Activated T-cell treated with anti-CD3 and anti-CD28 coated beads, Interleukin-2, amount 50 U/mL, for 72 hours (primary cell): ENCODE measurements at regions not wholly inside any gene's neighbourhood (a gene's known extent, or its start where the extent isn't known, plus 50 kb on each side); places are given as distances from the start of the nearest gene placed in this dataset.
"Not testable (repeated sequence)": the region's sequence is repeated elsewhere in the genome, so short reads cannot be mapped to it uniquely, and the experiment has no call there.

Source experiments
- ATAC-seq, 2 donors: fragments of 150-1000 bp; cut with Tn5 transposase; replicated peaks in 1 of 2; 2 replicates each; pipeline ENCODE4 v1.10.0; 2021; ENCODE audit warnings: moderate library complexity in 2 of 2, mild to moderate bottlenecking in 1 of 2
- DNase-seq, 2 donors: peaks; one replicate each; pipeline ENCODE4 v3.0.0; 2021 to 2022; ENCODE audit warnings: mixed read lengths in 1 of 2
- H3K27ac Mint-ChIP-seq: one replicate; pipeline ENCODE4 v1.8.0; 2022; ENCODE audit warnings: mild to moderate bottlenecking, moderate library complexity, mixed read lengths
- H3K27me3 Mint-ChIP-seq: one replicate; pipeline ENCODE4 v1.8.0; 2022; ENCODE audit warnings: low read depth, mixed read lengths
- H3K36me3 Mint-ChIP-seq, 2 donors: one replicate each; pipeline ENCODE4 v1.8.0; 2022; ENCODE audit warnings: mixed read lengths in 2 of 2, mild to moderate bottlenecking in 1 of 2; ENCODE audit not compliant: insufficient read depth in 2 of 2
- H3K4me1 Mint-ChIP-seq: one replicate; pipeline ENCODE4 v1.8.0; 2022; ENCODE audit warnings: low read depth, mixed read lengths
- H3K4me3 Mint-ChIP-seq, 2 donors: one replicate each; pipeline ENCODE4 v1.8.0; 2022; ENCODE audit warnings: mild to moderate bottlenecking in 2 of 2, mixed read lengths in 2 of 2, moderate library complexity in 2 of 2
- H3K9me3 Mint-ChIP-seq, 2 donors: one replicate each; pipeline ENCODE4 v1.8.0; 2022; ENCODE audit warnings: mixed read lengths in 2 of 2

GRCh38 chr10:25858076-25858475 is 76.0 kb upstream of the MYO3A start:
- no peak overlapping the region for H3K4me3 Mint-ChIP-seq
- H3K27me3 Mint-ChIP-seq: no peaks in the 10 kb centered on the region
- ATAC-seq (no peak), DNase-seq (no peak)
- H3K36me3 Mint-ChIP-seq: peaks cover 0 to 1% of the 10 kb centered on the region in 2 donors
- H3K27ac Mint-ChIP-seq: no peak overlapping the region
- H3K4me1 Mint-ChIP-seq: no peaks in the 10 kb centered on the region
- peaks cover 0 to 3% of the 10 kb centered on the region in 2 donors for H3K9me3 Mint-ChIP-seq

- Mint-ChIP-seq H3K4me1 (no peaks in the 10 kb centered on the region), H3K4me3 (no peak overlapping the region), H3K27me3 (no peaks in the 10 kb centered on the region), H3K27ac (no peak overlapping the region), H3K36me3 (peaks cover 2 to 3% of the 10 kb centered on the region in 2 donors), H3K9me3 (peaks cover 3 to 6% of the 10 kb centered on the region in 2 donors)
- no peak for DNase-seq
- no peak for ATAC-seq
These were observed 68.8 kb upstream of the MYO3A start for GRCh38 chr10:25865267-25865666.

- peaks cover 2% of the 10 kb centered on the region in 2 donors for H3K36me3 Mint-ChIP-seq
- peak in 1 of 2 donors; percentile 39 for ATAC-seq
- no peak overlapping the region for H3K4me3 Mint-ChIP-seq
- peaks cover 3 to 8% of the 10 kb centered on the region in 2 donors for H3K9me3 Mint-ChIP-seq
- H3K4me1 Mint-ChIP-seq: no peaks in the 10 kb centered on the region
- H3K27ac Mint-ChIP-seq: no peak overlapping the region
- H3K27me3 Mint-ChIP-seq: peaks cover 5% of the 10 kb centered on the region
- no peak for DNase-seq
These were observed 66.7 kb upstream of the MYO3A start for GRCh38 chr10:25867321-25867720.

GRCh38 chr10:25869067-25869591 is 64.9 kb upstream of the MYO3A start:
- ATAC-seq: no peak
- DNase-seq: no peak
- Mint-ChIP-seq H3K27ac (no peak overlapping the region), H3K9me3 (peaks cover 3 to 8% of the 10 kb centered on the region in 2 donors), H3K4me1 (no peaks in the 10 kb centered on the region), H3K36me3 (peaks cover 2% of the 10 kb centered on the region in 2 donors), H3K4me3 (no peak overlapping the region), H3K27me3 (peaks cover 10% of the 10 kb centered on the region)

- no peak for ATAC-seq
- no peak for DNase-seq
- Mint-ChIP-seq H3K9me3 (peaks cover 0 to 5% of the 10 kb centered on the region in 2 donors), H3K36me3 (no peaks in the 10 kb centered on the region), H3K4me3 (no peak overlapping the region), H3K27ac (no peak overlapping the region), H3K27me3 (peaks cover 12% of the 10 kb centered on the region), H3K4me1 (no peaks in the 10 kb centered on the region)
These were observed 64.4 kb upstream of the MYO3A start for GRCh38 chr10:25869609-25870008.

- not testable (repeated sequence) for H3K4me3 Mint-ChIP-seq, H3K36me3 Mint-ChIP-seq, H3K27ac Mint-ChIP-seq, H3K9me3 Mint-ChIP-seq, ATAC-seq, H3K4me1 Mint-ChIP-seq, DNase-seq
- peaks cover 14% of the 10 kb centered on the region for H3K27me3 Mint-ChIP-seq
These were observed 59.6 kb upstream of the MYO3A start for GRCh38 chr10:25874402-25874801.

GRCh38 chr10:25875556-25876165 is 58.4 kb upstream of the MYO3A start:
- Mint-ChIP-seq H3K27ac (no peak overlapping the region), H3K36me3 (no peaks in the 10 kb centered on the region), H3K27me3 (peaks cover 20% of the 10 kb centered on the region), H3K4me1 (no peaks in the 10 kb centered on the region), H3K9me3 (peaks cover 0 to 5% of the 10 kb centered on the region in 2 donors), H3K4me3 (no peak overlapping the region)
- DNase-seq (peak; percentile 60 to 73), ATAC-seq (peak in 1 of 2 donors; percentile 40)

GRCh38 chr10:25877296-25877695 is 56.7 kb upstream of the MYO3A start:
- H3K27ac Mint-ChIP-seq: no peak overlapping the region
- H3K36me3 Mint-ChIP-seq: no peaks in the 10 kb centered on the region
- DNase-seq: no peak
- H3K4me3 Mint-ChIP-seq: no peak overlapping the region
- no peaks in the 10 kb centered on the region for H3K9me3 Mint-ChIP-seq
- no peak for ATAC-seq
- H3K4me1 Mint-ChIP-seq: no peaks in the 10 kb centered on the region
- peaks cover 16% of the 10 kb centered on the region for H3K27me3 Mint-ChIP-seq
